Fibroblast of lung (primary cell): ENCODE measurements at regions not wholly inside any gene's neighbourhood (a gene's known extent, or its start where the extent isn't known, plus 50 kb on each side); places are given as distances from the start of the nearest gene placed in this dataset.

Source experiments
- DNase-seq, 2 donors: peaks; one replicate each; pipeline versions ENCODE4 v3.0.0 to v3.0.0-alpha.2; 2010; ENCODE audit warnings: low read depth in 2 of 2
- H2AFZ ChIP-seq: 2 replicates; pipeline ENCODE4 v1.5.1; 2012; ENCODE audit warnings: low read length, control low read depth, inconsistent platforms
- H3K27ac ChIP-seq: 2 replicates; pipeline ENCODE4 v1.5.1; 2011; ENCODE audit warnings: low read length, control low read depth; ENCODE audit not compliant: insufficient read depth
- H3K27me3 ChIP-seq: 2 replicates; pipeline ENCODE4 v1.5.1; 2011; ENCODE audit warnings: mild to moderate bottlenecking, low read length; ENCODE audit not compliant: control insufficient read depth, insufficient read depth
- H3K36me3 ChIP-seq: 2 replicates; pipeline ENCODE4 v1.5.1; 2011; ENCODE audit warnings: low read length; ENCODE audit not compliant: control insufficient read depth, insufficient read depth
- H3K4me1 ChIP-seq: 2 replicates; pipeline ENCODE4 v1.5.1; 2011; ENCODE audit warnings: low read length; ENCODE audit not compliant: control insufficient read depth, insufficient read depth; ENCODE audit errors: extremely low read depth
- H3K4me2 ChIP-seq: 2 replicates; pipeline ENCODE4 v1.5.1; 2011; ENCODE audit warnings: low read length, control low read depth; ENCODE audit not compliant: insufficient read depth; ENCODE audit errors: extremely low read depth
- H3K4me3 ChIP-seq, 4 experiments: fragments of 200-600 bp in 1 of 4; sonication (generic) in 1 of 4; replicated peaks in 1 of 4; 2 replicates each; pipeline ENCODE4 v1.5.1; 2011 to 2016; ENCODE audit warnings: low read length in 4 of 4, low read depth in 3 of 4, mild to moderate bottlenecking in 3 of 4, control low read depth in 2 of 4, inconsistent platforms in 1 of 4, mixed read lengths in 1 of 4; ENCODE audit not compliant: insufficient read depth in 1 of 4; ENCODE audit errors: control extremely low read depth in 1 of 4
- H3K79me2 ChIP-seq: 2 replicates; pipeline ENCODE4 v1.5.1; 2012; ENCODE audit warnings: mild to moderate bottlenecking, low read length, inconsistent platforms; ENCODE audit not compliant: control insufficient read depth, insufficient read depth
- H3K9ac ChIP-seq: 2 replicates; pipeline ENCODE4 v1.5.1; 2011; ENCODE audit warnings: mild to moderate bottlenecking, low read length, control low read depth; ENCODE audit not compliant: insufficient read depth
- H3K9me3 ChIP-seq: 2 replicates; pipeline ENCODE4 v1.5.1; 2012; ENCODE audit warnings: low read depth, low read length; ENCODE audit not compliant: control insufficient read depth, insufficient read depth
- H4K20me1 ChIP-seq: 2 replicates; pipeline ENCODE4 v1.5.1; 2011; ENCODE audit warnings: low read length; ENCODE audit not compliant: control insufficient read depth, insufficient read depth; ENCODE audit errors: extremely low read depth
- CTCF ChIP-seq, 2 donors: IDR thresholded peaks in 1 of 2; conservative IDR thresholded peaks in 1 of 2; 1 replicate in 1 of 2; 2 replicates in 1 of 2; pipeline ENCODE4 v1.5.1; 2011 to 2012; ENCODE audit warnings: low read length in 2 of 2, control low read depth in 1 of 2, inconsistent platforms in 1 of 2, low read depth in 1 of 2, mild to moderate bottlenecking in 1 of 2
- EZH2 ChIP-seq: IDR thresholded peaks from 2 replicates; pipeline ENCODE4 v1.5.1; 2012; ENCODE audit warnings: low read length, control low read depth, mild to moderate bottlenecking; ENCODE audit errors: missing control alignments

GRCh38 chr4:120198411-120198810 lies 131.8 kb upstream of the MAD2L1 start:
- Histone ChIP-seq H3K79me2 (no peaks in the 10 kb centered on the region), H3K4me2 (no peak overlapping the region), H3K9me3 (no peaks in the 10 kb centered on the region), H3K4me3 (no peak overlapping the region), H3K36me3 (no peaks in the 10 kb centered on the region), H2AFZ (no peak overlapping the region), H3K27me3 (no peaks in the 10 kb centered on the region), H4K20me1 (no peaks in the 10 kb centered on the region), H3K27ac (no peak overlapping the region), H3K4me1 (no peaks in the 10 kb centered on the region), H3K9ac (no peak overlapping the region)
- DNase-seq = peak in 1 of 2 donors; percentile 65
- TF ChIP-seq CTCF (conservative IDR thresholded peaks at IDR 0.05 in 1 of 2, IDR thresholded peaks at IDR 0.05 in 1 of 2; ENCODE audit: low read depth in 1 of 2, low read length in 2 of 2) (no peak), EZH2 (no peak)

- no peaks in the 10 kb centered on the region for H3K9me3 ChIP-seq
- no peak overlapping the region for H2AFZ ChIP-seq
- H4K20me1 ChIP-seq = no peaks in the 10 kb centered on the region
- no peak overlapping the region for H3K9ac ChIP-seq
- TF ChIP-seq EZH2 (no peak), CTCF (conservative IDR thresholded peaks at IDR 0.05 in 1 of 2, IDR thresholded peaks at IDR 0.05 in 1 of 2; ENCODE audit: low read depth in 1 of 2, low read length in 2 of 2) (no peak)
- H3K27ac ChIP-seq = no peak overlapping the region
- no peak for DNase-seq
- no peak overlapping the region for H3K4me2 ChIP-seq
- no peaks in the 10 kb centered on the region for H3K36me3 ChIP-seq
- H3K27me3 ChIP-seq = no peaks in the 10 kb centered on the region
- no peak overlapping the region for H3K4me3 ChIP-seq
- H3K4me1 ChIP-seq = no peaks in the 10 kb centered on the region
- H3K79me2 ChIP-seq = no peaks in the 10 kb centered on the region
Observed at GRCh38 chr4:120177603-120178002, 111.0 kb upstream of the MAD2L1 start.

- no peak overlapping the region for H3K4me3 ChIP-seq
- H3K27ac ChIP-seq = no peak overlapping the region
- no peaks in the 10 kb centered on the region for H3K4me1 ChIP-seq
- no peaks in the 10 kb centered on the region for H3K9me3 ChIP-seq
- H3K36me3 ChIP-seq = no peaks in the 10 kb centered on the region
- no peak overlapping the region for H3K9ac ChIP-seq
- no peaks in the 10 kb centered on the region for H3K27me3 ChIP-seq
- no peaks in the 10 kb centered on the region for H4K20me1 ChIP-seq
- no peak for DNase-seq
- no peaks in the 10 kb centered on the region for H3K79me2 ChIP-seq
- H2AFZ ChIP-seq = no peak overlapping the region
- H3K4me2 ChIP-seq = no peak overlapping the region
- TF ChIP-seq CTCF (conservative IDR thresholded peaks at IDR 0.05 in 1 of 2, IDR thresholded peaks at IDR 0.05 in 1 of 2; ENCODE audit: low read depth in 1 of 2, low read length in 2 of 2) (no peak), EZH2 (no peak)
Observed at GRCh38 chr4:120175272-120175671, 108.6 kb upstream of the MAD2L1 start.
